GM21423 (cell line): ENCODE measurements at regions not wholly inside any gene's neighbourhood (a gene's known extent, or its start where the extent isn't known, plus 50 kb on each side); places are given as distances from the start of the nearest gene placed in this dataset.

ENCODE experiments used
- ATAC-seq: cut with Tn5 transposase; IDR thresholded peaks from one replicate; pipeline ENCODE4 v1.9.1; 2021; ENCODE audit warnings: mild to moderate bottlenecking, moderate library complexity; ENCODE audit not compliant: unreplicated experiment

- no peak for ATAC-seq
Observed at GRCh38 chr5:114237766-114238165, 124.1 kb upstream of the KCNN2 start.

- no peak for ATAC-seq
Observed at GRCh38 chr5:114238771-114239313, 123.0 kb upstream of the KCNN2 start.

GRCh38 chr5:114243281-114243971 is 118.4 kb upstream of the KCNN2 start:
- ATAC-seq, result no peak

GRCh38 chr5:114243972-114244317 is 117.9 kb upstream of the KCNN2 start:
- ATAC-seq, result no peak

- ATAC-seq, result no peak
Observed at GRCh38 chr5:114249823-114250222, 112.0 kb upstream of the KCNN2 start.

- ATAC-seq, result no peak
Observed at GRCh38 chr5:114250536-114250935, 111.3 kb upstream of the KCNN2 start.

- no peak for ATAC-seq
Observed at GRCh38 chr5:114252226-114252625, 109.6 kb upstream of the KCNN2 start.

GRCh38 chr5:114255260-114255659 is 106.6 kb upstream of the KCNN2 start:
- no peak for ATAC-seq

- no peak for ATAC-seq
Observed at GRCh38 chr5:114261989-114262388, 99.9 kb upstream of the KCNN2 start.

GRCh38 chr5:114265432-114266060 is 96.3 kb upstream of the KCNN2 start:
- ATAC-seq, result no peak

- ATAC-seq, result no peak
Observed at GRCh38 chr5:114266374-114266773, 95.5 kb upstream of the KCNN2 start.

- no peak for ATAC-seq
Observed at GRCh38 chr5:114296191-114296590, 65.7 kb upstream of the KCNN2 start.

- no peak for ATAC-seq
Observed at GRCh38 chr5:114297915-114298314, 64.0 kb upstream of the KCNN2 start.

- ATAC-seq, result no peak
Observed at GRCh38 chr5:114305402-114306207, 56.3 kb upstream of the KCNN2 start.

GRCh38 chr5:114308017-114308416 is 53.9 kb upstream of the KCNN2 start:
- ATAC-seq, result no peak

- ATAC-seq, result no peak
Observed at GRCh38 chr5:114308508-114308907, 53.4 kb upstream of the KCNN2 start.

GRCh38 chr5:114310666-114311065 is 51.2 kb upstream of the KCNN2 start:
- ATAC-seq, result no peak

- ATAC-seq, result no peak
Observed at GRCh38 chr5:114311281-114311680, 50.6 kb upstream of the KCNN2 start.

GRCh38 chr5:114311968-114312367 is 49.9 kb upstream of the KCNN2 start:
- no peak for ATAC-seq
